GM18868 (cell line): ENCODE measurements at regions not wholly inside any gene's neighbourhood (a gene's known extent, or its start where the extent isn't known, plus 50 kb on each side); places are given as distances from the start of the nearest gene placed in this dataset.
"Not testable (repeated sequence)": the region's sequence is repeated elsewhere in the genome, so short reads cannot be mapped to it uniquely, and the experiment has no call there.

Experiments
- ATAC-seq: cut with Tn5 transposase; IDR thresholded peaks from one replicate; pipeline ENCODE4 v1.9.1; 2021; ENCODE audit warnings: mild to moderate bottlenecking, moderate library complexity; ENCODE audit not compliant: unreplicated experiment

GRCh38 chr2:16741498-16741897 is 75.9 kb upstream of the CYRIA start:
- no peak for ATAC-seq

- ATAC-seq, result no peak
Observed at GRCh38 chr2:16739778-16740581, 74.3 kb upstream of the CYRIA start.

- no peak for ATAC-seq
Observed at GRCh38 chr2:16738361-16739225, 73.0 kb upstream of the CYRIA start.

- no peak for ATAC-seq
Observed at GRCh38 chr2:16737812-16738211, 72.2 kb upstream of the CYRIA start.

GRCh38 chr2:16736633-16737032 is 71.0 kb upstream of the CYRIA start:
- no peak for ATAC-seq

- ATAC-seq, result peak; percentile 75
Observed at GRCh38 chr2:16729335-16729734, 63.7 kb upstream of the CYRIA start.

- peak; percentile 80 for ATAC-seq
Observed at GRCh38 chr2:16728351-16729136, 62.9 kb upstream of the CYRIA start.

- ATAC-seq, result not testable (repeated sequence)
Observed at GRCh38 chr2:16727849-16728248, 62.2 kb upstream of the CYRIA start.

- ATAC-seq, result no peak
Observed at GRCh38 chr2:16727256-16727655, 61.6 kb upstream of the CYRIA start.

GRCh38 chr2:16726577-16726976 is 60.9 kb upstream of the CYRIA start:
- ATAC-seq, result no peak

GRCh38 chr2:16726147-16726546 is 60.5 kb upstream of the CYRIA start:
- ATAC-seq, result no peak

- no peak for ATAC-seq
Observed at GRCh38 chr2:16725549-16725948, 59.9 kb upstream of the CYRIA start.

- ATAC-seq, result no peak
Observed at GRCh38 chr2:16722677-16723076, 57.0 kb upstream of the CYRIA start.

GRCh38 chr2:16722126-16722525 is 56.5 kb upstream of the CYRIA start:
- no peak for ATAC-seq

- not testable (repeated sequence) for ATAC-seq
Observed at GRCh38 chr2:16721529-16721928, 55.9 kb upstream of the CYRIA start.

- ATAC-seq, result not testable (repeated sequence)
Observed at GRCh38 chr2:16720737-16721136, 55.1 kb upstream of the CYRIA start.

GRCh38 chr2:16719485-16719808 is 53.8 kb upstream of the CYRIA start:
- ATAC-seq, result no peak

GRCh38 chr2:16718576-16719484 is 53.2 kb upstream of the CYRIA start:
- no peak for ATAC-seq

- ATAC-seq, result no peak
Observed at GRCh38 chr2:16717477-16717876, 51.8 kb upstream of the CYRIA start.

- no peak for ATAC-seq
Observed at GRCh38 chr2:16716944-16717343, 51.3 kb upstream of the CYRIA start.
